GM12878 (cell line): ENCODE measurements at regions not wholly inside any gene's neighbourhood (a gene's known extent, or its start where the extent isn't known, plus 50 kb on each side); places are given as distances from the start of the nearest gene placed in this dataset.

Experiments used
- ATAC-seq: fragments of 200-7000 bp; cut with Tn5 transposase; 3 replicates; pipeline ENCODE4 v1.9.1; 2020; ENCODE audit warnings: mild to moderate bottlenecking, moderate library complexity
- BruUV-seq: library from RNA; stranded (reverse); fragments of 400-500 nt; replicated peaks from 2 replicates; lab custom pipeline; 2021; lab: Mats Ljungman, UMichigan
- CTCF ChIA-PET: fragments of 300-600 bp; sonication (Branson Sonifier 250); formaldehyde crosslinking; extraction: SDS; loops from one replicate; lab custom pipeline; 2021; ENCODE audit warnings: inconsistent platforms; lab: Yijun Ruan, JAX
- POLR2A ChIA-PET: fragments of 350-600 bp; formaldehyde crosslinking; extraction: SDS; loops from one replicate; lab custom pipeline; 2021; ENCODE audit warnings: inconsistent platforms; lab: Charles Lee
- RAD21 ChIA-PET: fragments of 300-600 bp; sonication (Branson Sonifier 250); formaldehyde crosslinking; loops from one replicate; lab custom pipeline; 2023; ENCODE audit warnings: antibody characterized with exemption; ENCODE audit not compliant: unreplicated experiment; lab: Charles Lee
- SMC1A ChIA-PET: fragments of 300-600 bp; sonication (Branson Sonifier 250); formaldehyde crosslinking; loops from one replicate; lab custom pipeline; 2023; ENCODE audit not compliant: unreplicated experiment, uncharacterized antibody; lab: Charles Lee
- DNase-seq: peaks from one replicate; pipeline ENCODE4 v3.0.0-alpha.2; 2011; ENCODE audit warnings: low read depth, low spot score
- FAIRE-seq: peaks from 3 replicates; lab custom pipeline; 2011; peaks lifted over from hg19 to GRCh38; lab: Jason Lieb, UNC
- H2AFZ ChIP-seq: 2 replicates; pipeline ENCODE4 v1.6.0; 2011; ENCODE audit warnings: low read depth, low read length, control low read depth; ENCODE audit not compliant: control insufficient read depth
- H3K27ac ChIP-seq: 2 replicates; pipeline ENCODE4 v1.5.1; 2011; ENCODE audit warnings: control low read depth; ENCODE audit not compliant: control insufficient read depth, insufficient read depth
- H3K27me3 ChIP-seq, 2 experiments: replicated peaks in 1 of 2; 2 replicates each; pipeline versions ENCODE4 v1.6.0 to v1.6.1; 2011; ENCODE audit warnings: low read length in 1 of 2; ENCODE audit not compliant: control insufficient read depth in 2 of 2, insufficient read depth in 2 of 2
- H3K36me3 ChIP-seq, 2 experiments: 2 replicates each; pipeline ENCODE4 v1.5.1; 2011; ENCODE audit warnings: low read length in 1 of 2; ENCODE audit not compliant: control insufficient read depth in 2 of 2, insufficient read depth in 2 of 2
- H3K4me1 ChIP-seq: 2 replicates; pipeline ENCODE4 v1.6.1; 2011; ENCODE audit warnings: mild to moderate bottlenecking, low read length, moderate library complexity, mixed read lengths; ENCODE audit not compliant: control insufficient read depth, insufficient read depth
- H3K4me2 ChIP-seq: 2 replicates; pipeline ENCODE4 v1.6.0; 2011; ENCODE audit warnings: control low read depth; ENCODE audit not compliant: control insufficient read depth, insufficient read depth
- H3K4me3 ChIP-seq: fragments of 200-600 bp; sonication (generic); 2 replicates; pipeline ENCODE4 v1.5.1; 2016
- H3K79me2 ChIP-seq: 2 replicates; pipeline ENCODE4 v1.6.0; 2011; ENCODE audit warnings: low read length; ENCODE audit not compliant: control insufficient read depth, insufficient read depth
- H3K9ac ChIP-seq: 2 replicates; pipeline ENCODE4 v1.8.0; 2011; ENCODE audit warnings: low read length, control low read depth, mixed read lengths; ENCODE audit not compliant: control insufficient read depth, insufficient read depth
- H3K9me3 ChIP-seq: replicated peaks from 3 replicates; pipeline ENCODE4 v1.5.1; 2011; ENCODE audit warnings: mild to moderate bottlenecking, low read length; ENCODE audit not compliant: control insufficient read depth, insufficient read depth
- H4K20me1 ChIP-seq: 2 replicates; pipeline ENCODE4 v1.6.0; 2011; ENCODE audit not compliant: control insufficient read depth, insufficient read depth
- ESRRA ChIP-seq: IDR thresholded peaks from 2 replicates; pipeline ENCODE4 v1.6.1; 2012; ENCODE audit warnings: mild to moderate bottlenecking, low read length, improper control_type of control experiment
- HCFC1 ChIP-seq: fragments of 150-350 bp; IDR thresholded peaks from 2 replicates; pipeline ENCODE4 v1.6.1; 2014; ENCODE audit warnings: low read length
- IKZF2 ChIP-seq, 2 experiments: fragments of 450-650 bp; IDR thresholded peaks; 2 replicates each; pipeline ENCODE4 v1.6.1; 2017; ENCODE audit warnings: mild to moderate bottlenecking in 2 of 2, moderate library complexity in 2 of 2
- JUNB ChIP-seq: IDR thresholded peaks from 2 replicates; pipeline ENCODE4 v1.6.1; 2016; ENCODE audit warnings: antibody characterized with exemption, mild to moderate bottlenecking
- KAT2A ChIP-seq: conservative IDR thresholded peaks from 2 replicates; pipeline ENCODE4 v1.6.1; 2011; ENCODE audit warnings: low read depth, low read length; ENCODE audit not compliant: control insufficient read depth
- KLF5 ChIP-seq: fragments of 450-650 bp; IDR thresholded peaks from 2 replicates; pipeline ENCODE4 v1.6.1; 2014; ENCODE audit warnings: mild to moderate bottlenecking; ENCODE audit not compliant: partially characterized antibody
- MEF2B ChIP-seq: fragments of 450-650 bp; IDR thresholded peaks from 2 replicates; pipeline ENCODE4 v1.6.1; 2018; ENCODE audit warnings: mild to moderate bottlenecking, moderate library complexity; ENCODE audit not compliant: partially characterized antibody, poor library complexity, severe bottlenecking
- NR2F1 ChIP-seq: fragments of 450-650 bp; conservative IDR thresholded peaks from 2 replicates; pipeline ENCODE4 v1.6.1; 2017; ENCODE audit warnings: mild to moderate bottlenecking
- RAD51 ChIP-seq: fragments of 450-650 bp; IDR thresholded peaks from 2 replicates; pipeline ENCODE4 v1.6.1; 2016; ENCODE audit warnings: moderate library complexity, mild to moderate bottlenecking, inconsistent platforms
- RCOR1 ChIP-seq: conservative IDR thresholded peaks from 2 replicates; pipeline ENCODE4 v1.6.1; 2012; ENCODE audit warnings: low read depth, low read length, improper control_type of control experiment
- SKIL ChIP-seq: fragments of 450-650 bp; IDR thresholded peaks from 2 replicates; pipeline ENCODE4 v1.6.1; 2017; ENCODE audit warnings: mild to moderate bottlenecking, low read depth, inconsistent platforms; ENCODE audit not compliant: poor library complexity, severe bottlenecking
- SRF ChIP-seq, 2 experiments: IDR thresholded peaks; 2 replicates each; pipeline ENCODE4 v1.6.1; 2011; ENCODE audit warnings: low read depth in 2 of 2, low read length in 2 of 2, mild to moderate bottlenecking in 1 of 2, moderate library complexity in 1 of 2
- TBL1XR1 ChIP-seq: IDR thresholded peaks from 2 replicates; pipeline ENCODE4 v1.6.1; 2012; ENCODE audit warnings: low read depth, low read length, improper control_type of control experiment
- TCF3 ChIP-seq: IDR thresholded peaks from 2 replicates; pipeline ENCODE4 v1.6.1; 2012; ENCODE audit warnings: low read depth, mild to moderate bottlenecking, low read length, borderline replicate concordance; ENCODE audit not compliant: insufficient read depth
- ZBED1 ChIP-seq: IDR thresholded peaks from 2 replicates; pipeline ENCODE4 v1.6.1; 2016; ENCODE audit warnings: borderline replicate concordance
- ZNF217 ChIP-seq: fragments of 450-650 bp; IDR thresholded peaks from 2 replicates; pipeline ENCODE4 v1.6.1; 2017; ENCODE audit warnings: antibody characterized with exemption, mild to moderate bottlenecking
- ZNF622 ChIP-seq: fragments of 450-650 bp; IDR thresholded peaks from 2 replicates; pipeline ENCODE4 v1.6.1; 2017; ENCODE audit warnings: mild to moderate bottlenecking, inconsistent platforms
- WGBS: methylation state at CpG from one replicate; pipeline ENCODE4 v1.1.6; 2016; ENCODE audit warnings: low lambda C conversion rate; ENCODE audit not compliant: insufficient replicate concordance, insufficient coverage; ENCODE audit errors: missing lambda C conversion rate; 5-methylcytosine and 5-hydroxymethylcytosine counted together
- in situ Hi-C: fragments of 300-500 bp; cut with MboI; formaldehyde crosslinking; loops from 9 replicates; pipeline ENCODE4 v1.14.3; 2018; ENCODE audit warnings: mixed read lengths
- intact Hi-C: fragments of 100-400 bp; cut with micrococcal nuclease; formaldehyde crosslinking; loops from one replicate; pipeline ENCODE4 v1.14.2; 2022; ENCODE audit not compliant: unreplicated experiment
- TF ChIP-seq, protein P1 (sequence below): fragments of 450-650 bp; conservative IDR thresholded peaks from 2 replicates; pipeline ENCODE4 v1.6.1; 2017; ENCODE audit warnings: mild to moderate bottlenecking, moderate library complexity
- TF ChIP-seq, protein P2 (sequence below): fragments of 450-650 bp; IDR thresholded peaks from 2 replicates; pipeline ENCODE4 v1.6.1; 2017; ENCODE audit warnings: mild to moderate bottlenecking, moderate library complexity

GRCh38 chr4:12897954-12898353 lies 586.2 kb downstream of the RAB28 start:
- in situ Hi-C loops = no loop called here
- Histone ChIP-seq H3K9ac (no peak overlapping the region), H3K27me3 (no peaks in the 10 kb centered on the region), H3K4me2 (no peak overlapping the region), H3K36me3 (no peaks in the 10 kb centered on the region), H3K4me3 (no peak overlapping the region), H3K27ac (no peak overlapping the region), H3K4me1 (no peaks in the 10 kb centered on the region), H3K9me3 (no peaks in the 10 kb centered on the region), H2AFZ (no peak overlapping the region), H3K79me2 (no peaks in the 10 kb centered on the region), H4K20me1 (no peaks in the 10 kb centered on the region)
- BruUV-seq = no TSS peak
- RAD21 ChIA-PET = no interaction called here
- CTCF ChIA-PET = no interaction called here
- SMC1A ChIA-PET = no interaction called here
- intact Hi-C loops = no loop called here
- ATAC-seq = no peak
- no peak for DNase-seq
- WGBS = 58% methylated on average over 4 of the region's 4 CpGs
- POLR2A ChIA-PET = no interaction called here
- no peak for FAIRE-seq
- TF ChIP-seq, protein P1, sequence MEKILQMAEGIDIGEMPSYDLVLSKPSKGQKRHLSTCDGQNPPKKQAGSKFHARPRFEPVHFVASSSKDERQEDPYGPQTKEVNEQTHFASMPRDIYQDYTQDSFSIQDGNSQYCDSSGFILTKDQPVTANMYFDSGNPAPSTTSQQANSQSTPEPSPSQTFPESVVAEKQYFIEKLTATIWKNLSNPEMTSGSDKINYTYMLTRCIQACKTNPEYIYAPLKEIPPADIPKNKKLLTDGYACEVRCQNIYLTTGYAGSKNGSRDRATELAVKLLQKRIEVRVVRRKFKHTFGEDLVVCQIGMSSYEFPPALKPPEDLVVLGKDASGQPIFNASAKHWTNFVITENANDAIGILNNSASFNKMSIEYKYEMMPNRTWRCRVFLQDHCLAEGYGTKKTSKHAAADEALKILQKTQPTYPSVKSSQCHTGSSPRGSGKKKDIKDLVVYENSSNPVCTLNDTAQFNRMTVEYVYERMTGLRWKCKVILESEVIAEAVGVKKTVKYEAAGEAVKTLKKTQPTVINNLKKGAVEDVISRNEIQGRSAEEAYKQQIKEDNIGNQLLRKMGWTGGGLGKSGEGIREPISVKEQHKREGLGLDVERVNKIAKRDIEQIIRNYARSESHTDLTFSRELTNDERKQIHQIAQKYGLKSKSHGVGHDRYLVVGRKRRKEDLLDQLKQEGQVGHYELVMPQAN = no peak
- TF ChIP-seq SRF (IDR thresholded peaks at IDR 0.05; ENCODE audit: low read depth in 2 of 2, low read length in 2 of 2) = no peak
- TF ChIP-seq ESRRA = no peak
- no peak for TF ChIP-seq SKIL
- TF ChIP-seq RAD51 = no peak
- no peak for TF ChIP-seq RCOR1
- no peak for TF ChIP-seq NR2F1
- TF ChIP-seq KLF5 = no peak
- no peak for TF ChIP-seq JUNB
- TF ChIP-seq TBL1XR1 = no peak
- TF ChIP-seq ZNF217 = no peak
- TF ChIP-seq HCFC1 = no peak
- TF ChIP-seq ZNF622 = no peak
- TF ChIP-seq, protein P2, sequence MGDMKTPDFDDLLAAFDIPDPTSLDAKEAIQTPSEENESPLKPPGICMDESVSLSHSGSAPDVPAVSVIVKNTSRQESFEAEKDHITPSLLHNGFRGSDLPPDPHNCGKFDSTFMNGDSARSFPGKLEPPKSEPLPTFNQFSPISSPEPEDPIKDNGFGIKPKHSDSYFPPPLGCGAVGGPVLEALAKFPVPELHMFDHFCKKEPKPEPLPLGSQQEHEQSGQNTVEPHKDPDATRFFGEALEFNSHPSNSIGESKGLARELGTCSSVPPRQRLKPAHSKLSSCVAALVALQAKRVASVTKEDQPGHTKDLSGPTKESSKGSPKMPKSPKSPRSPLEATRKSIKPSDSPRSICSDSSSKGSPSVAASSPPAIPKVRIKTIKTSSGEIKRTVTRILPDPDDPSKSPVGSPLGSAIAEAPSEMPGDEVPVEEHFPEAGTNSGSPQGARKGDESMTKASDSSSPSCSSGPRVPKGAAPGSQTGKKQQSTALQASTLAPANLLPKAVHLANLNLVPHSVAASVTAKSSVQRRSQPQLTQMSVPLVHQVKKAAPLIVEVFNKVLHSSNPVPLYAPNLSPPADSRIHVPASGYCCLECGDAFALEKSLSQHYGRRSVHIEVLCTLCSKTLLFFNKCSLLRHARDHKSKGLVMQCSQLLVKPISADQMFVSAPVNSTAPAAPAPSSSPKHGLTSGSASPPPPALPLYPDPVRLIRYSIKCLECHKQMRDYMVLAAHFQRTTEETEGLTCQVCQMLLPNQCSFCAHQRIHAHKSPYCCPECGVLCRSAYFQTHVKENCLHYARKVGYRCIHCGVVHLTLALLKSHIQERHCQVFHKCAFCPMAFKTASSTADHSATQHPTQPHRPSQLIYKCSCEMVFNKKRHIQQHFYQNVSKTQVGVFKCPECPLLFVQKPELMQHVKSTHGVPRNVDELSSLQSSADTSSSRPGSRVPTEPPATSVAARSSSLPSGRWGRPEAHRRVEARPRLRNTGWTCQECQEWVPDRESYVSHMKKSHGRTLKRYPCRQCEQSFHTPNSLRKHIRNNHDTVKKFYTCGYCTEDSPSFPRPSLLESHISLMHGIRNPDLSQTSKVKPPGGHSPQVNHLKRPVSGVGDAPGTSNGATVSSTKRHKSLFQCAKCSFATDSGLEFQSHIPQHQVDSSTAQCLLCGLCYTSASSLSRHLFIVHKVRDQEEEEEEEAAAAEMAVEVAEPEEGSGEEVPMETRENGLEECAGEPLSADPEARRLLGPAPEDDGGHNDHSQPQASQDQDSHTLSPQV = no peak
- no peak for TF ChIP-seq MEF2B
- no peak for TF ChIP-seq ZBED1
- no peak for TF ChIP-seq KAT2A
- TF ChIP-seq TCF3 = no peak
- no peak for TF ChIP-seq IKZF2 (IDR thresholded peaks at IDR 0.05)
